B cell (primary cell): ENCODE measurements at regions not wholly inside any gene's neighbourhood (a gene's known extent, or its start where the extent isn't known, plus 50 kb on each side); places are given as distances from the start of the nearest gene placed in this dataset.

Experiments
- CTCF ChIP-seq: fragments of 200-600 bp; IDR thresholded peaks from one replicate; pipeline ENCODE4 v1.8.0; 2022; ENCODE audit warnings: antibody characterized with exemption, mild to moderate bottlenecking
- EZH2 ChIP-seq: IDR thresholded peaks from 2 replicates; pipeline ENCODE4 v1.6.1; 2012; ENCODE audit warnings: borderline replicate concordance, low read depth, mild to moderate bottlenecking, moderate library complexity, low read length; ENCODE audit not compliant: insufficient read depth, poor library complexity, severe bottlenecking

GRCh38 chr6:133837801-133838349 lies 51.0 kb upstream of the TCF21 start:
- TF ChIP-seq CTCF, result peak; percentile 65
- no peak for TF ChIP-seq EZH2
